22Rv1 (cell line): ENCODE measurements at regions not wholly inside any gene's neighbourhood (a gene's known extent, or its start where the extent isn't known, plus 50 kb on each side); places are given as distances from the start of the nearest gene placed in this dataset.

Source experiments
- CTCF ChIP-seq: fragments of 450-650 bp; IDR thresholded peaks from 2 replicates; pipeline ENCODE4 v1.5.1; 2017; ENCODE audit warnings: mild to moderate bottlenecking
- ZFX ChIP-seq: fragments of 450-650 bp; IDR thresholded peaks from 2 replicates; pipeline ENCODE4 v1.6.1; 2017; ENCODE audit warnings: antibody characterized with exemption, borderline replicate concordance

DNA sequence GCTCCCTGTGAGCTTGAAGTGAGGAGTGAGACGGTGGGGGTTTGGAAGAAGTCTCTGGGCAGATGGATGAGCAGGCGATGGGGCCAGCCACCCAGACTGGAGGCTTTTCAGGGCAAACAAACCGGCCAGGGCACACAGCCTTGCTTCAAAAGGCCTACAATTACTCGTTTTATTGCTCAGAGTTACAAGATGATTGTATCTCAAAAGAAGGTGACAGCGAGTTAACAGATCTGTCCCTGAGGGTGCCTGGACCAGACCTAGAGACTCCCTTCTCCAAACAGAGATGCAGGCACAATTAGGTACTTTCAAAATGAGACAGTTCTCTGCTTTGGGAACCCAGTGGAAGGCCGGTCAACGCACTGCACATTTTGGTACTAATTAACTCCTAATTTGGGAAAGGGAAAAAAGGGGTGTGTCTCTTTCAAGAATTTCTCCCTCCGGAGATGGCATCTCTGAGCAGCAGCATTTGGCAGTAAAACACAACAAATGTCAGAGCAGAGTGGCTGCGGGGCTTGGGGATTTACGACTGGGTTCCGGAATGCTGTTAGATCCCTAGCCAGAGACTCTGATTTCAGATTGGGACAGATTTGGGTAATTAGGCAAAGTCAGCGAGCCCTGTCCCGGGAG, 226.7 kb downstream of the TTC32 start:
- TF ChIP-seq CTCF (no peak), ZFX (no peak)
